AG20443 (cell line): ENCODE measurements at regions not wholly inside any gene's neighbourhood (a gene's known extent, or its start where the extent isn't known, plus 50 kb on each side); places are given as distances from the start of the nearest gene placed in this dataset.

ENCODE experiments used
- DNase-seq: peaks from one replicate; pipeline ENCODE4 v3.0.0; 2012; ENCODE audit warnings: low spot score, mixed read lengths

GRCh38 chr2:60319031-60319547, 234.4 kb downstream of the BCL11A start:
- DNase-seq: no peak

GRCh38 chr2:60318544-60318943, 234.9 kb downstream of the BCL11A start:
- peak; percentile 35 for DNase-seq

GRCh38 chr2:60317844-60318243, 235.6 kb downstream of the BCL11A start:
- no peak for DNase-seq

GRCh38 chr2:60317034-60317386, 236.4 kb downstream of the BCL11A start:
- DNase-seq: no peak

- DNase-seq: no peak
Measured at GRCh38 chr2:60316381-60317033, 236.9 kb downstream of the BCL11A start.

- no peak for DNase-seq
Measured at GRCh38 chr2:60313470-60314172, 239.8 kb downstream of the BCL11A start.

GRCh38 chr2:60312618-60313017, 240.8 kb downstream of the BCL11A start:
- no peak for DNase-seq

- DNase-seq: no peak
Measured at GRCh38 chr2:60311524-60311923, 241.9 kb downstream of the BCL11A start.

GRCh38 chr2:60309941-60310660, 243.4 kb downstream of the BCL11A start:
- no peak for DNase-seq

- DNase-seq: no peak
Measured at GRCh38 chr2:60309336-60309735, 244.1 kb downstream of the BCL11A start.

- no peak for DNase-seq
Measured at GRCh38 chr2:60306267-60306861, 247.1 kb downstream of the BCL11A start.

- DNase-seq: no peak
Measured at GRCh38 chr2:60303680-60304079, 249.8 kb downstream of the BCL11A start.

- no peak for DNase-seq
Measured at GRCh38 chr2:60302377-60303126, 250.9 kb downstream of the BCL11A start.

- no peak for DNase-seq
Measured at GRCh38 chr2:60301726-60302125, 251.7 kb downstream of the BCL11A start.

- DNase-seq: no peak
Measured at GRCh38 chr2:60299179-60299578, 254.3 kb downstream of the BCL11A start.

- DNase-seq: no peak
Measured at GRCh38 chr2:60298006-60298696, 255.3 kb downstream of the BCL11A start.

- DNase-seq: peak; percentile 52
Measured at GRCh38 chr2:60297296-60298005, 256.0 kb downstream of the BCL11A start.

GRCh38 chr2:60296219-60296955, 257.1 kb downstream of the BCL11A start:
- DNase-seq: no peak

GRCh38 chr2:60295636-60295962, 257.9 kb downstream of the BCL11A start:
- DNase-seq: no peak
